Astrocyte (in vitro differentiated cells and primary cell): ENCODE measurements at regions not wholly inside any gene's neighbourhood (a gene's known extent, or its start where the extent isn't known, plus 50 kb on each side); places are given as distances from the start of the nearest gene placed in this dataset.

Experiments
- DNase-seq: peaks from one replicate; pipeline ENCODE4 v3.0.0-alpha.2; 2010; ENCODE audit warnings: low read depth
- FAIRE-seq: peaks from 2 replicates; lab custom pipeline; 2011; peaks lifted over from hg19 to GRCh38; lab: Jason Lieb, UNC
- H2AFZ ChIP-seq: 2 replicates; pipeline ENCODE4 v1.6.0; 2012; ENCODE audit warnings: low read depth, low read length, inconsistent platforms
- H3K27ac ChIP-seq: 2 replicates; pipeline ENCODE4 v1.5.1; 2011; ENCODE audit warnings: low read depth, low read length, inconsistent platforms
- H3K27me3 ChIP-seq: 2 replicates; pipeline ENCODE4 v1.6.0; 2011; ENCODE audit warnings: low read length, inconsistent platforms; ENCODE audit not compliant: insufficient read depth
- H3K36me3 ChIP-seq: 2 replicates; pipeline ENCODE4 v1.5.1; 2011; ENCODE audit warnings: low read length, inconsistent platforms; ENCODE audit not compliant: insufficient read depth
- H3K4me1 ChIP-seq: 2 replicates; pipeline ENCODE4 v1.5.1; 2011; ENCODE audit warnings: low read length, inconsistent platforms; ENCODE audit not compliant: insufficient read depth
- H3K4me2 ChIP-seq: 2 replicates; pipeline ENCODE4 v1.6.0; 2012; ENCODE audit warnings: low read length, inconsistent platforms
- H3K4me3 ChIP-seq: 2 replicates; pipeline ENCODE4 v1.5.1; 2011; ENCODE audit warnings: low read depth, mild to moderate bottlenecking, low read length, inconsistent platforms; ENCODE audit not compliant: insufficient read depth
- H3K79me2 ChIP-seq: 2 replicates; pipeline ENCODE4 v1.6.0; 2012; ENCODE audit warnings: mild to moderate bottlenecking, low read length, inconsistent platforms; ENCODE audit not compliant: insufficient read depth
- H3K9ac ChIP-seq: 2 replicates; pipeline ENCODE4 v1.6.0; 2012; ENCODE audit warnings: mild to moderate bottlenecking, low read length, inconsistent platforms
- H3K9me3 ChIP-seq: 2 replicates; pipeline ENCODE4 v1.5.1; 2012; ENCODE audit warnings: low read depth, mild to moderate bottlenecking, low read length, inconsistent platforms; ENCODE audit not compliant: insufficient read depth
- H4K20me1 ChIP-seq: 2 replicates; pipeline ENCODE4 v1.6.0; 2012; ENCODE audit warnings: low read length, inconsistent platforms; ENCODE audit not compliant: insufficient read depth
- H3K27ac Mint-ChIP-seq: one replicate; pipeline ENCODE4 v1.8.0; 2021; ENCODE audit warnings: mild to moderate bottlenecking, mixed read lengths; ENCODE audit not compliant: unreplicated experiment
- H3K27me3 Mint-ChIP-seq: one replicate; pipeline ENCODE4 v1.8.0; 2021; ENCODE audit warnings: low read depth, mixed read lengths; ENCODE audit not compliant: unreplicated experiment
- H3K36me3 Mint-ChIP-seq: one replicate; pipeline ENCODE4 v1.8.0; 2021; ENCODE audit warnings: low read depth, mixed read lengths; ENCODE audit not compliant: unreplicated experiment
- H3K4me1 Mint-ChIP-seq: one replicate; pipeline ENCODE4 v1.8.0; 2021; ENCODE audit warnings: low read depth, mixed read lengths; ENCODE audit not compliant: unreplicated experiment
- H3K4me3 Mint-ChIP-seq: one replicate; pipeline ENCODE4 v1.8.0; 2021; ENCODE audit warnings: mild to moderate bottlenecking, moderate library complexity, mixed read lengths; ENCODE audit not compliant: unreplicated experiment
- H3K9me3 Mint-ChIP-seq: one replicate; pipeline ENCODE4 v1.8.0; 2021; ENCODE audit warnings: mild to moderate bottlenecking, mixed read lengths; ENCODE audit not compliant: unreplicated experiment
- CTCF ChIP-seq: IDR thresholded peaks from 2 replicates; pipeline ENCODE4 v1.5.1; 2011; ENCODE audit warnings: low read depth, mild to moderate bottlenecking, inconsistent platforms, low read length, moderate library complexity; ENCODE audit not compliant: insufficient read depth
- EZH2 ChIP-seq: IDR thresholded peaks from 2 replicates; pipeline ENCODE4 v1.6.1; 2012; ENCODE audit warnings: mild to moderate bottlenecking, low read length, inconsistent platforms; ENCODE audit not compliant: insufficient read depth

GRCh38 chr12:124440031-124440626 lies 127.3 kb downstream of the NCOR2 start:
- no peak overlapping the region for H3K4me3 Mint-ChIP-seq
- TF ChIP-seq CTCF (no peak), EZH2 (no peak)
- Histone ChIP-seq H3K36me3 (peaks cover 5% of the 10 kb centered on the region), H3K79me2 (peaks cover 17% of the 10 kb centered on the region), H4K20me1 (peaks cover 38% of the 10 kb centered on the region), H3K27me3 (no peaks in the 10 kb centered on the region), H3K9ac (peak overlapping the region; percentile 78), H3K27ac (peak overlapping the region; percentile 88), H3K4me1 (peaks cover 39% of the 10 kb centered on the region), H3K9me3 (no peaks in the 10 kb centered on the region), H2AFZ (no peak overlapping the region), H3K4me3 (no peak overlapping the region), H3K4me2 (peak overlapping the region; percentile 76)
- no peaks in the 10 kb centered on the region for H3K27me3 Mint-ChIP-seq
- DNase-seq (no peak), FAIRE-seq (no peak)
- H3K36me3 Mint-ChIP-seq: peaks cover 26% of the 10 kb centered on the region
- H3K27ac Mint-ChIP-seq: no peak overlapping the region
- H3K4me1 Mint-ChIP-seq: peaks cover 29% of the 10 kb centered on the region
- H3K9me3 Mint-ChIP-seq: no peaks in the 10 kb centered on the region

- Histone ChIP-seq H4K20me1 (peaks cover 36% of the 10 kb centered on the region), H3K4me2 (no peak overlapping the region), H3K27me3 (no peaks in the 10 kb centered on the region), H3K9ac (peak overlapping the region; percentile 78), H3K79me2 (peaks cover 15% of the 10 kb centered on the region), H3K27ac (no peak overlapping the region), H3K9me3 (no peaks in the 10 kb centered on the region), H2AFZ (no peak overlapping the region), H3K4me3 (no peak overlapping the region), H3K4me1 (peaks cover 34% of the 10 kb centered on the region), H3K36me3 (no peaks in the 10 kb centered on the region)
- Mint-ChIP-seq H3K36me3 (peaks cover 20% of the 10 kb centered on the region), H3K4me1 (peaks cover 20% of the 10 kb centered on the region), H3K27ac (no peak overlapping the region), H3K4me3 (no peak overlapping the region), H3K27me3 (no peaks in the 10 kb centered on the region), H3K9me3 (no peaks in the 10 kb centered on the region)
- DNase-seq (no peak), FAIRE-seq (no peak)
- no peak for TF ChIP-seq EZH2
- TF ChIP-seq CTCF: no peak
These were observed 128.9 kb downstream of the NCOR2 start for GRCh38 chr12:124438437-124439056.
